ENCODE measurements at regions not wholly inside any gene's neighbourhood (a gene's known extent, or its start where the extent isn't known, plus 50 kb on each side); places are given as distances from the start of the nearest gene placed in this dataset.

DNA sequence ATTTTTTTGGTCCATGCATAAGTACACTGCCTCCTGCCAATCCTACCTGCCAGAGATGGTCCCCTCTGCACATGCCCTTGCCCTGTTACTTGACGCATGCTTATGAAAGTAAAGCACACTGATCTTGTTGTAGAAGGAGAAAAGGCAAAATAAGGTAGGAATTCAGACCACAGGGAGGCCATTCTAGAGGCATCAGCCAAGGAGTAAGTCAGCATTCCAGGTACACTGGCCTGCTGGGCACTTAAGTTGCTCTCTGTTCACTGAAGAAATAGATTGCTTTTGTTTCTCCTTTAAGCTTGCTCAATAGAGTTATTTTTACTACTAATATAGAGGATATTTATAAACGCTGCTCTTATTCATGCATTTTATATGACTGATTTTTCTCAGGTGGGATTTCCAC lies 604.4 kb downstream of the TDRD15 start:
- no peak overlapping the region for H3K4me3 ChIP-seq (ENCODE audit: low read length)

DNA sequence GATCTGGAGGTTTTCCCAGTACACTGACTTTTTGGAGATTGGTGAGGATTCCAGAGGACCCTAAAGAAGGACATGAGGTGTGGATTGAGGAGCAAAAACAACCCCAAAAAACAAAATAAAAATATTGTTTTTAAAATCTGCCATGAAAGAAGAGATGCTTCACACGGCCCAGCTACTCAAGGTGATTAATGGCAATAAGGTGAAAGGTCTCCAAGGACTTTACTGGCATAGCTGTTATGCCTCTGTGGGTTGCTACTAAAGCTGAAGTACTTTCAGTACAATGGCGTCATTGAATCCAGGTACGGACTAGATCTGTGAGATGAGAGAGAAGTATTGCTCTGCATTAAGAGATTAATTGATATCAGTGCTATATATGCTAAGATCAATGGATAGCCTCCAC lies 606.4 kb downstream of the TDRD15 start:
- DNase-seq (ENCODE audit: low read depth): no peak
- TF ChIP-seq, protein P1, sequence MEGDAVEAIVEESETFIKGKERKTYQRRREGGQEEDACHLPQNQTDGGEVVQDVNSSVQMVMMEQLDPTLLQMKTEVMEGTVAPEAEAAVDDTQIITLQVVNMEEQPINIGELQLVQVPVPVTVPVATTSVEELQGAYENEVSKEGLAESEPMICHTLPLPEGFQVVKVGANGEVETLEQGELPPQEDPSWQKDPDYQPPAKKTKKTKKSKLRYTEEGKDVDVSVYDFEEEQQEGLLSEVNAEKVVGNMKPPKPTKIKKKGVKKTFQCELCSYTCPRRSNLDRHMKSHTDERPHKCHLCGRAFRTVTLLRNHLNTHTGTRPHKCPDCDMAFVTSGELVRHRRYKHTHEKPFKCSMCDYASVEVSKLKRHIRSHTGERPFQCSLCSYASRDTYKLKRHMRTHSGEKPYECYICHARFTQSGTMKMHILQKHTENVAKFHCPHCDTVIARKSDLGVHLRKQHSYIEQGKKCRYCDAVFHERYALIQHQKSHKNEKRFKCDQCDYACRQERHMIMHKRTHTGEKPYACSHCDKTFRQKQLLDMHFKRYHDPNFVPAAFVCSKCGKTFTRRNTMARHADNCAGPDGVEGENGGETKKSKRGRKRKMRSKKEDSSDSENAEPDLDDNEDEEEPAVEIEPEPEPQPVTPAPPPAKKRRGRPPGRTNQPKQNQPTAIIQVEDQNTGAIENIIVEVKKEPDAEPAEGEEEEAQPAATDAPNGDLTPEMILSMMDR (conservative IDR thresholded peaks at IDR 0.05; ENCODE audit: low read depth, low read length): no peak
- H3K4me3 ChIP-seq (ENCODE audit: low read length): no peak overlapping the region

More for the DNA sequence above, 604.4 kb downstream of the TDRD15 start:
- TF ChIP-seq, protein P1 (conservative IDR thresholded peaks at IDR 0.05; ENCODE audit: low read depth, low read length): no peak
- no peak for DNase-seq (ENCODE audit: low read depth)

DNA sequence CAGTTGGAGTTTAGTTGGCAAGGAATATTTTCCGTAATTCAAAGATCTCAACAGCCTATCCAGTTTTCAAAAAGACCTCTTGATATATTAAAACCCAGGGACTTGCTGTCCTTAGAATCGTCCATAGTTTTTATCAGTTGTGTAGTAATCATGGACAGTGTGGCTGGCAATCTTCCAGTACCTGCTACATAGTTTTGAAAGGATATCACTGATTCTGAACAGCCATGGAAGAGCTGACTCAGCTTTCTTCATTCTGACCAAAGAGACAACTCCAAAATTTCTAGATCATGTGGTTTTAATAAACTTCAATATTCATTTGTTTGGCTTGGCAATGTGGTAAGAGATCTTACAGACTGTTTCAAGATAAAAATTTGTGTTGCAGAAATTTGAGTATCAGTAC lies 616.7 kb downstream of the TDRD15 start:
- no peak for DNase-seq (ENCODE audit: low read depth)
- no peak overlapping the region for H3K4me3 ChIP-seq (ENCODE audit: low read length)
- TF ChIP-seq, protein P1 (conservative IDR thresholded peaks at IDR 0.05; ENCODE audit: low read depth, low read length): no peak

DNA sequence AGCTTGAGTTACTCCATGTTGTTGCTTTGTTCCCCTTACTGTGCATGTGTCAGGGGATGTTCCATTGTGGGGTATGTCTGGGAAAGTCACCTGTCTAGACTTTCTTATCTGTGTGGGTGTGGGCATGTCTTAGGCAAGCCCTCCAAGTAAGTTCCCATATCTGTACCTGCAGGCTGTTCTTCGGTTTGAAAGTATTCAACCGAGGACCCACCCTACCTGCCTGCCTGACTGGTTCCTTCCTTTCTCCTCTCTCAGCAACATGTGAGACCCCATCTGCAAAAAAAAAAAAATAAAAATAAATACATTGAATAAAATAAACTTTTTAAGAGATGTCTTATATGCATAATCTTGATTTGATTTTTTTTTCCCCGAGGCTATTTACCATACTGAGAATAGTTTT lies 622.7 kb downstream of the TDRD15 start:
- no peak overlapping the region for H3K4me3 ChIP-seq (ENCODE audit: low read length)
- TF ChIP-seq, protein P1 (conservative IDR thresholded peaks at IDR 0.05; ENCODE audit: low read depth, low read length): no peak
- no peak for DNase-seq (ENCODE audit: low read depth)

DNA sequence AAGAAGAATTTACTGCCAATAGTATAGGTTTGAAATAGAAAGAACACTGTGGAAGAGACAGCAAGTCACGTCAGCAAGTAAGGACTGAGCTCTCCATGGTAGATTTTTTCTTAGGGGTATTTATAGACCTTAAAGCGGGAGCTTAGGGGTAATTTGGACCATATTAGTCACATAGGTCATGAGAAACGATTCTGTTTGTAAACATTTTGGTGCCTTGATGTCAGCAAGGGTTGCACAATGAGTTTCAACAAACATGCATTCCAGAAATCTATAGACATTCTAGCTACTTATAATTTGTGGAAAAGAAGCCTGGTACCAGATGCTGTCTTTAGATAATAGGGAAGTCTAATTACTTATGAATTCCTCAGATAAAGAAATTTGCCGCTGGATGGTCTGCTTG lies 624.7 kb downstream of the TDRD15 start:
- no peak overlapping the region for H3K4me3 ChIP-seq (ENCODE audit: low read length)
- DNase-seq (ENCODE audit: low read depth): no peak
- TF ChIP-seq, protein P1 (conservative IDR thresholded peaks at IDR 0.05; ENCODE audit: low read depth, low read length): no peak

DNA sequence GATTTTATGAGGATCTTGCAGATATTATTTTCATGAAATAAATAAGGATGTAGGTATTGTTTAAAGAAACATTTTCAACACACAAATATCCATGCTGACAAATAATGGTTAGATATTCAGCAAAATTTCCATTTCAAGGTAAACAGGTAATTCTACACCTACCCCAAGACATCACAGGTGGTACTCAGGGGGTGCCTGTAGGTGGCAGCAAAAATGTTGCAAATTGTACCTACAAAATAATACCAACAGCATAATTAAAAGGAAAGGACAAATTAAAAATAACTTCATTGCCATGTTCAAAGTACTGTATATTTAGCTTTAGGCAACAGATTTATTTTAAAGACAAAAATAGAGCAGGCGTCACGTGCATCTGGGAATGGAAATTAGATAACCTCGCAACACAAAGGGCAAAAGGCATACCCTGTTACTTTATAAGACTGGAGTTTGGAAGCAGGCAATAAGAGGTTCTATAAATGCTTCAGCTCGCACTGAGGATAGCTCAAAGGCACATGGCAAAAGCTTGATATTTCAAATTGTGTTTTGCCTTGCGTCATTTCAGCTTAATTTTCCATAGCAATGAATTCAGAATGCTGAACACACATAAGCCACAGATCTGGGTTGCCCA lies 630.5 kb downstream of the TDRD15 start:
- no peak for DNase-seq (ENCODE audit: low read depth)
- H3K4me3 ChIP-seq (ENCODE audit: low read length): no peak overlapping the region
- TF ChIP-seq, protein P1 (conservative IDR thresholded peaks at IDR 0.05; ENCODE audit: low read depth, low read length): peak; percentile 74

DNA sequence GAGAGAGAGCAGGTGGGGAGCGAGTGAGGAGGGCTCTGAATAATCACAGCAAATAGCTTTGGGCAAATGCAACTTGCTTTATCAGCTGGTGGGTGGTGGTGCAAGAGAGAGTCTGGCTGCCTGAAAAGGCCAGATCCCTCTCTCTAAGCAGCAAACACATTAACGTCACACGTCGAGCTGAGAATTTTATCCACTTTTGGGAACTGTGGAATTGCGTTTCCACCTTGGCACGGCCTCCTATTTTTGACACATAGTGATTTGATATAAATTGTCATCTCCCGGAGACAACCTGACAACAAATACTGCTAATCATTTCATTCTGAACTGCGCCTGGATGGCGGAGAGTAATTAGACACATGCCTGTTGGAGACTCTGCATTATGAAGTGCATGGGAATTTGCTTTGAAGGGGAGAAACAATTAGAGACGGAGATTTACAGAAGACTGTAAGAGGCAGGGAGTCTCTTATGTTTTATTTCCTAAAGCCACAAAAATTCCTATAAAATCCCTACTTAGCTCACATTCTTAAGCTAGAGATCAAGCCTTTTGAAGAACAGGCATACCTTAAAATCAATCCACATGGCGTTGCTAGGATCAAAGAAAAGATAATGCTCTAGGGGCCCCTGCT lies 634.1 kb downstream of the TDRD15 start:
- DNase-seq (ENCODE audit: low read depth): peak; percentile 77
- TF ChIP-seq, protein P1 (conservative IDR thresholded peaks at IDR 0.05; ENCODE audit: low read depth, low read length): no peak
- no peak overlapping the region for H3K4me3 ChIP-seq (ENCODE audit: low read length)

All from retinal pigment epithelial cell (primary cell).